ENCODE measurements at regions not wholly inside any gene's neighbourhood (a gene's known extent, or its start where the extent isn't known, plus 50 kb on each side); places are given as distances from the start of the nearest gene placed in this dataset.

- H3K9me3 ChIP-seq (ENCODE audit: insufficient read depth in 2 of 2, low read depth in 1 of 2, low read length in 1 of 2): no peaks in the 10 kb centered on the region
- H4K5ac ChIP-seq (ENCODE audit: insufficient read length, low read depth, low read length): no peak overlapping the region
- no peak overlapping the region for H4K91ac ChIP-seq (replicated peaks; ENCODE audit: insufficient read length, low read length)
- 0 out of 7 replicates have a peak, but pooled peaks cover 0 to 3% (median 0%) of the 10 kb centered on the region in 4 experiments for H3K4me1 ChIP-seq (replicated peaks in 1 of 4; ENCODE audit: control insufficient read depth in 3 of 4, insufficient read depth in 4 of 4, low read length in 3 of 4)
- H2BK15ac ChIP-seq (ENCODE audit: low read length): no peak overlapping the region
- no peaks in the 10 kb centered on the region for H4K20me1 ChIP-seq (replicated peaks in 1 of 2; ENCODE audit: control insufficient read depth in 1 of 2, insufficient read depth in 2 of 2, low read length in 2 of 2)
- H3K27ac ChIP-seq (ENCODE audit: low read depth, low read length): no peak overlapping the region
- H3K14ac ChIP-seq (ENCODE audit: insufficient read length): no peak overlapping the region
- H3K79me1 ChIP-seq (ENCODE audit: low read depth, low read length): no peaks in the 10 kb centered on the region
- no peak overlapping the region for H3K56ac ChIP-seq (replicated peaks; ENCODE audit: insufficient read length, low read depth, low read length)
- no peak overlapping the region for H2BK12ac ChIP-seq (ENCODE audit: low read depth, low read length)
- no peak for TF ChIP-seq JUN (IDR thresholded peaks at IDR 0.05; ENCODE audit: low read depth, low read length)
- no peak for TF ChIP-seq SP1 (IDR thresholded peaks at IDR 0.05; ENCODE audit: low read depth, low read length)
- no peak for TF ChIP-seq BACH1 (IDR thresholded peaks at IDR 0.05; ENCODE audit: low read length)
- TF ChIP-seq CTCF (IDR thresholded peaks at IDR 0.05; ENCODE audit: control extremely low read depth in 1 of 3, insufficient read depth in 1 of 3, low read depth in 1 of 3, low read length in 3 of 3): no peak
- TF ChIP-seq KDM5A (IDR thresholded peaks at IDR 0.05; ENCODE audit: low read length): no peak
- TF ChIP-seq RNF2 (IDR thresholded peaks at IDR 0.05; ENCODE audit: borderline replicate concordance, low read depth, low read length, missing control alignments, poor library complexity, severe bottlenecking): no peak
- TF ChIP-seq TAF1 (IDR thresholded peaks at IDR 0.05; ENCODE audit: low read depth, low read length): no peak
- no peak for TF ChIP-seq E2F6 (IDR thresholded peaks at IDR 0.05)
- H2AFZ ChIP-seq (ENCODE audit: low read length): no peak overlapping the region
- H3K18ac ChIP-seq (ENCODE audit: extremely low read depth, low read length): no peak overlapping the region
- no peak overlapping the region for H3K4me2 ChIP-seq (ENCODE audit: insufficient read depth in 1 of 2, low read depth in 2 of 2, low read length in 2 of 2)
- no peak for FAIRE-seq
- no peaks in the 10 kb centered on the region for H3K27me3 ChIP-seq (replicated peaks in 1 of 4; ENCODE audit: control insufficient read depth in 3 of 4, extremely low read depth in 1 of 4, insufficient read depth in 3 of 4, low read length in 3 of 4)
- no peak overlapping the region for H3K9ac ChIP-seq (replicated peaks in 1 of 4; ENCODE audit: extremely low read depth in 1 of 4, low read depth in 3 of 4, low read length in 3 of 4)
- H2AK5ac ChIP-seq (ENCODE audit: low read depth, low read length): no peak overlapping the region
- no peak overlapping the region for H4K8ac ChIP-seq (ENCODE audit: extremely low read depth, insufficient read depth, low read length)
- H3K4me3 ChIP-seq (ENCODE audit: extremely low read depth in 1 of 4, insufficient read depth in 2 of 4, low read depth in 3 of 4, low read length in 4 of 4): no peak overlapping the region
- H3K36me3 ChIP-seq (ENCODE audit: control insufficient read depth in 2 of 4, insufficient read depth in 4 of 4, low read length in 3 of 4): no peaks in the 10 kb centered on the region
- H2BK5ac ChIP-seq (ENCODE audit: low read depth, low read length): no peak overlapping the region
- ChIA-PET POLR2A (ENCODE audit: partially characterized antibody) (no interaction called here), CTCF (ENCODE audit: partially characterized antibody) (no interaction called here)
- H3K4ac ChIP-seq (replicated peaks; ENCODE audit: insufficient read length, low read depth, low read length): no peak overlapping the region
- H3K23me2 ChIP-seq (ENCODE audit: low read depth, low read length): no peaks in the 10 kb centered on the region
- no peak overlapping the region for H2BK20ac ChIP-seq (ENCODE audit: low read length)
- H3K23ac ChIP-seq (ENCODE audit: insufficient read length): no peak overlapping the region
- no peak overlapping the region for H2BK120ac ChIP-seq (replicated peaks; ENCODE audit: low read depth, low read length)
- DNase-seq (ENCODE audit: low read depth in 1 of 2, low spot score in 2 of 2): no peak
- no peaks in the 10 kb centered on the region for H3K79me2 ChIP-seq (ENCODE audit: control insufficient read depth in 1 of 2, insufficient read depth in 2 of 2, low read length in 2 of 2)
These were observed 182.4 kb upstream of the TMEFF2 start for GRCh38 chr2:192377173-192377572.
